Stomach (tissue), 8 donors: ENCODE measurements at regions not wholly inside any gene's neighbourhood (a gene's known extent, or its start where the extent isn't known, plus 50 kb on each side); places are given as distances from the start of the nearest gene placed in this dataset.

Experiments used
- DNase-seq, 2 donors: peaks; one replicate each; pipeline versions ENCODE4 v3.0.0 to v3.0.0-alpha.2; 2013 to 2019
- H3K27ac ChIP-seq, 5 donors: fragments of 200-600 bp in 4 of 5; sonication (generic) in 4 of 5; one replicate each; pipeline ENCODE4 v1.5.1; 2013 to 2019; ENCODE audit warnings: mild to moderate bottlenecking in 1 of 5, moderate library complexity in 1 of 5
- H3K27me3 ChIP-seq, 3 donors: fragments of 200-600 bp; sonication (generic); one replicate each; pipeline ENCODE4 v1.5.1; 2017 to 2019; ENCODE audit warnings: mixed run types in 1 of 3
- H3K36me3 ChIP-seq, 4 donors: fragments of 200-600 bp; sonication (generic); 1 replicate in 3 of 4; 2 replicates in 1 of 4; pipeline ENCODE4 v1.5.1; 2016 to 2019
- H3K4me1 ChIP-seq, 4 donors: fragments of 200-600 bp; sonication (generic); one replicate each; pipeline ENCODE4 v1.5.1; 2016 to 2019
- H3K4me3 ChIP-seq, 4 donors: fragments of 200-600 bp; sonication (generic) in 3 of 4; one replicate each; pipeline ENCODE4 v1.5.1; 2016 to 2019; ENCODE audit warnings: mild to moderate bottlenecking in 1 of 4
- H3K9me3 ChIP-seq, 4 donors: fragments of 200-600 bp; sonication (generic); one replicate each; pipeline ENCODE4 v1.5.1; 2016 to 2019
- EP300 ChIP-seq: sonication (generic); formaldehyde crosslinking; IDR thresholded peaks from one replicate; pipeline ENCODE4 v1.6.1; 2017; ENCODE audit warnings: antibody characterized with exemption
- POLR2A ChIP-seq, 4 donors: fragments of 450-650 bp; IDR thresholded peaks; one replicate each; pipeline ENCODE4 v1.6.1; 2016; ENCODE audit warnings: antibody characterized with exemption in 4 of 4, control low read depth in 2 of 4, mild to moderate bottlenecking in 1 of 4, moderate library complexity in 1 of 4
- POLR2AphosphoS5 ChIP-seq, 3 donors: sonication (generic); formaldehyde crosslinking; IDR thresholded peaks; one replicate each; pipeline ENCODE4 v1.6.1; 2016; ENCODE audit warnings: antibody characterized with exemption in 3 of 3
- WGBS, 5 donors: extraction: QIAGEN DNeasy Blood & Tissue Kit in 3 of 5; methylation state at CpG; one replicate each; pipeline versions ENCODE4 v1.1.5 to v1.1.7; 2013 to 2018; 5-methylcytosine and 5-hydroxymethylcytosine counted together
- intact Hi-C: fragments of 100-400 bp; cut with DNase I; formaldehyde crosslinking; loops from one replicate; pipeline ENCODE4 v1.15.1; 2023; ENCODE audit warnings: low total_unique reads
- TF ChIP-seq, protein P1 (sequence below), 7 experiments: fragments of 450-650 bp in 4 of 7; fragments of 200-600 bp in 3 of 7; sonication (generic) in 3 of 7; IDR thresholded peaks; one replicate each; pipeline ENCODE4 v1.5.1; 2016 to 2019; ENCODE audit warnings: antibody characterized with exemption in 7 of 7, control low read depth in 2 of 7, mild to moderate bottlenecking in 1 of 7
- donor health status: healthy with polysubstance abuse.
- donor health status: Bipolar disorder and iron deficiency.
- donor health status: healthy.

DNA sequence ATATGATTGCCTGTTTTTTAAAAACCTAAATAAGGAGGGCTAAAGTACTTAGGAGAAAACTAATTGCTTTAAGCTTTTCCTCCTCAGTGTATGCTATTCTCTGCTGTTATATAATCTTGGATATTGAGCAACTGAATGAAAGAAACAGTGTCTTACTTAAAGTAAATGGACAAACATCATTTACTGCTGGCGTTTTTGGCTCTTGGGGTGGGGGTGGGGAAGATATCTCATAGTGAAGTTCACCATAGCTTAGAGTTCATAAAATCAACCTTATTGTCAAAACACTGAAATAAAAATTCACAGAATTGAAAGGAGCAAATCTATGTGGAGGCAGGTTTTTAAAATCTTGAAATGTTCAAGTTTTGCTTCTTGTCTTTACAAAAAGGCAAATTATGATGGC lies 256.4 kb upstream of the SOX2 start:
- Histone ChIP-seq H3K27me3 (no peaks in the 10 kb centered on the region), H3K4me3 (no peak overlapping the region), H3K27ac (no peak overlapping the region), H3K9me3 (peaks cover 0 to 6% (median 3%) of the 10 kb centered on the region in 4 donors), H3K4me1 (no peaks in the 10 kb centered on the region), H3K36me3 (no peaks in the 10 kb centered on the region)
- intact Hi-C loops: no loop called here
- TF ChIP-seq, protein P1, sequence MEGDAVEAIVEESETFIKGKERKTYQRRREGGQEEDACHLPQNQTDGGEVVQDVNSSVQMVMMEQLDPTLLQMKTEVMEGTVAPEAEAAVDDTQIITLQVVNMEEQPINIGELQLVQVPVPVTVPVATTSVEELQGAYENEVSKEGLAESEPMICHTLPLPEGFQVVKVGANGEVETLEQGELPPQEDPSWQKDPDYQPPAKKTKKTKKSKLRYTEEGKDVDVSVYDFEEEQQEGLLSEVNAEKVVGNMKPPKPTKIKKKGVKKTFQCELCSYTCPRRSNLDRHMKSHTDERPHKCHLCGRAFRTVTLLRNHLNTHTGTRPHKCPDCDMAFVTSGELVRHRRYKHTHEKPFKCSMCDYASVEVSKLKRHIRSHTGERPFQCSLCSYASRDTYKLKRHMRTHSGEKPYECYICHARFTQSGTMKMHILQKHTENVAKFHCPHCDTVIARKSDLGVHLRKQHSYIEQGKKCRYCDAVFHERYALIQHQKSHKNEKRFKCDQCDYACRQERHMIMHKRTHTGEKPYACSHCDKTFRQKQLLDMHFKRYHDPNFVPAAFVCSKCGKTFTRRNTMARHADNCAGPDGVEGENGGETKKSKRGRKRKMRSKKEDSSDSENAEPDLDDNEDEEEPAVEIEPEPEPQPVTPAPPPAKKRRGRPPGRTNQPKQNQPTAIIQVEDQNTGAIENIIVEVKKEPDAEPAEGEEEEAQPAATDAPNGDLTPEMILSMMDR (IDR thresholded peaks at IDR 0.05): no peak
- TF ChIP-seq POLR2A (IDR thresholded peaks at IDR 0.05) (no peak), POLR2AphosphoS5 (IDR thresholded peaks at IDR 0.05) (no peak), EP300 (no peak)
- no peak for DNase-seq
- 20 to 44% (median 31%) methylated on average over 1 of the region's 1 CpG for WGBS, 5 donors

DNA sequence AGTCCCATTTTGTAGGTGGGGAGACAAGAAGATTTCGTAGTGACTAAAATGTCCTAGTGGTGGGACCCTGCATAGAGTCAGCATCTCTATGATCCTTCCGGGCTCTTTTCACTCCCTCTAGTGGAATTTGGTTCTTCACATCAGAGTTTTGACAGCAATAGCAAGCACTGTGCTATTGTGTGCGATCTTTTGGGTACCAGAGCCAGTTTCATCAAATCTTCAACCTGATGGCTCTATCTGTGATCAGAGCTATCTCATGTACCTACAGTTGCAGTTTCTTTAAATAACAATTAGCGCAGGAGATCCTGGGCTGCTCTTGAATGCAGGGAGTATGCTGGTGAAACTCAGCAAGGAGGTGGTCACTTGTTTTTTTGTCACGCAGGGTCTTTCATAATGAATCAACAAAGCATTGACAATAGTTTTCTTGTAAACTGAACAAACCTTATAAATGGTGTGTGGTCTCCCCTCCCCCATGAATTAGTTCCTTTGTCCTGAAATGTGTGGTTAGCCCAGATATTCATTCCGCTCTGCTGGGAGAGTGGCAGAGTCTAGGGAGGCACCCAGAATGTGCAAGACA lies 257.2 kb upstream of the SOX2 start:
- Histone ChIP-seq H3K36me3 (no peaks in the 10 kb centered on the region), H3K4me1 (no peaks in the 10 kb centered on the region), H3K27ac (no peak overlapping the region), H3K4me3 (no peak overlapping the region), H3K27me3 (no peaks in the 10 kb centered on the region), H3K9me3 (peaks cover 0 to 10% (median 4%) of the 10 kb centered on the region in 4 donors)
- TF ChIP-seq, protein P1 (IDR thresholded peaks at IDR 0.05): no peak
- no peak for TF ChIP-seq POLR2AphosphoS5 (IDR thresholded peaks at IDR 0.05)
- TF ChIP-seq POLR2A (IDR thresholded peaks at IDR 0.05): no peak
- no peak for TF ChIP-seq EP300
- DNase-seq: no peak
- intact Hi-C loops: no loop called here
- WGBS, 5 donors: 82 to 91% (median 84%) methylated on average over 6 of the region's 6 CpGs

DNA sequence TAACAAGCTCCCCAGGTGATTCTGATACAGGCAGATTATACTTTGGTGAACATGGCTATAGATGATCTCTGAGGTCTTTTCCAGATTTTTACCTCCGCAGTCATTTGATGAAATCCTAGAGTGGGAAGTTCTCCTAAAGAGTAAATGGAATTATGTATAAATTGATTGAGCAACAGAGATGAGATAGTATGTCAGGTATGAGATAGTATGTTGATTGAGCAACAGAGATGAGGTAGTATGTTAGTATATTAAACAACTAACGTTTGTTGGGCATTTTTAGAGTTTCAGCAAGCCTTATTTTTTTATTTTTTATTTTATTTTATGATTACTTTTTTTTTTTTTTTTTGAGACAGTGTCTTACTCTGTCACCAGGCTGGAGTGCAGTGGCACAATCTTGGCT lies 265.0 kb upstream of the SOX2 start:
- WGBS, 5 donors: 75 to 86% (median 82%) methylated on average over 2 of the region's 2 CpGs
- no peak for DNase-seq
- TF ChIP-seq EP300 (no peak), POLR2A (IDR thresholded peaks at IDR 0.05) (no peak)

DNA sequence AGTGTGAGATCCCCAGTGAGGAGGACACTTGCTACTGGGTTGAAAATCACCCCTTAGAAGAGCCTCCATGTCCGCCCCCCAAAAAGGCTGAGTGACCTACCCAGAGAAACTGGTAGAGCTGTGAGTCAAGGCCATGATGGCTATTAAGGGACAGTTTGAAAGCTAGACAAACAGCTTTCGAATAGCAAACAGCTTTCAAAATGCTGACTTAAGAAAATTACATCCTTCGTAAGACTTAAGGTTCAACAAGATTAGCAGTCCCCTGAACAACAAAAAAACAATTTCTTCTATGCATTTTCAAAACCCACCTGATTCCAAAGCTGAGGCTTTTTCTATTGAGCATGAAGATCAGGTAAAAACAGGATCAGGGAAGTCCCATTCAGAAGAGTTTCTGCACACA lies 269.7 kb upstream of the SOX2 start:
- Histone ChIP-seq H3K9me3 (no peaks in the 10 kb centered on the region), H3K4me1 (no peaks in the 10 kb centered on the region), H3K4me3 (no peak overlapping the region), H3K36me3 (no peaks in the 10 kb centered on the region), H3K27ac (no peak overlapping the region), H3K27me3 (no peaks in the 10 kb centered on the region)
- DNase-seq: no peak
- intact Hi-C loops: no loop called here
- TF ChIP-seq EP300: no peak
- TF ChIP-seq, protein P1 (IDR thresholded peaks at IDR 0.05): no peak
- no peak for TF ChIP-seq POLR2AphosphoS5 (IDR thresholded peaks at IDR 0.05)
- no peak for TF ChIP-seq POLR2A (IDR thresholded peaks at IDR 0.05)
- 83 to 96% (median 88%) methylated on average over 3 of the region's 3 CpGs for WGBS, 5 donors

More for the DNA sequence above, 265.0 kb upstream of the SOX2 start:
- intact Hi-C loops: no loop called here
- Histone ChIP-seq H3K4me3 (no peak overlapping the region), H3K36me3 (no peaks in the 10 kb centered on the region), H3K27me3 (no peaks in the 10 kb centered on the region), H3K27ac (no peak overlapping the region), H3K9me3 (peaks cover 0 to 10% (median 4%) of the 10 kb centered on the region in 4 donors), H3K4me1 (no peaks in the 10 kb centered on the region)

DNA sequence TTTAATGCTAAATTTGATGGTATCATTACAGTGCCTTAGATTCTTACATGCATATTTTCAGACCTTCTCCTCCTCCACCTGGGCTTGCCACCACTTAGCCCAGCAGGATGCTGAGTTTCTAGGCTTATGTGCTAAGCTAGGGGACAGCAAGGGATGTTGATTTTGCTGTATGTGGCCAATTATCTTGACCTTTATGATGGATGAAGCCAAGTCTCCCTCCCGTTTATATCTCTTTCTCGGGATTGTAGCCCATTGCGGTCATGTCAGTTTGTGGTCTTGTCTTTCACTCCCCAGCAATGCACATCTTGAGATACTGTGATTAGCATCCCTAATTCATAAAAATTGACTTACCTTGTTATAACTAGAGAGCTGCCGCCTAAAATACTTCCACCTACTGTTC lies 278.7 kb upstream of the SOX2 start:
- TF ChIP-seq POLR2A (IDR thresholded peaks at IDR 0.05) (no peak), EP300 (no peak), POLR2AphosphoS5 (IDR thresholded peaks at IDR 0.05) (no peak)
- TF ChIP-seq, protein P1 (IDR thresholded peaks at IDR 0.05): no peak
- WGBS, 5 donors: 81 to 92% (median 87%) methylated on average over 4 of the region's 4 CpGs
- no peak overlapping the region for H3K4me3 ChIP-seq
- DNase-seq: no peak
- intact Hi-C loops: no loop called here
- H3K4me1 ChIP-seq: no peaks in the 10 kb centered on the region
- H3K27ac ChIP-seq: no peak overlapping the region
- H3K9me3 ChIP-seq: no peaks in the 10 kb centered on the region
- H3K27me3 ChIP-seq: no peaks in the 10 kb centered on the region
- H3K36me3 ChIP-seq: no peaks in the 10 kb centered on the region
